ENCODE measurements at regions not wholly inside any gene's neighbourhood (a gene's known extent, or its start where the extent isn't known, plus 50 kb on each side); places are given as distances from the start of the nearest gene placed in this dataset.

DNA sequence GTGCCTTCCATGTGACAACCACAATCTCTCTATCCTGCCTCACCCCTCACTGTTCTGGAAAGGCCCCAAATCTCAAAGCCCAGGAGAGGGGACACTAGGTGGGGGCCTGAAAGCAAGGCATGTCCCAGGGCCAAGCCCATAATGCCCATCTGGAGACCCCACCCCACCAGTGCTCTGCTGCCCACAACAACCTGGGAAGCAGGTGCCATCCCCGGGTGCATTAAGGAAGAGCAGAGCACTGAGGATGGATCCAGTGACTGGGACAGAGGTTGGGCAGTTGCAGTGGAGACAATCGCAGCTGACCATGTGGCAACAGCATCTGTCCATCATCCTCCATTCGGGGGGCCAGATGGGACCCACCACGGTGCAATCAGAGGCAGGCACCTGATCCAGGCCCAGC is 106.2 kb upstream of the PRR20G start:
- no peak for DNase-seq

GRCh38 chr3:127393131-127393820 is 105.4 kb upstream of the PRR20G start:
- DNase-seq = no peak

DNA sequence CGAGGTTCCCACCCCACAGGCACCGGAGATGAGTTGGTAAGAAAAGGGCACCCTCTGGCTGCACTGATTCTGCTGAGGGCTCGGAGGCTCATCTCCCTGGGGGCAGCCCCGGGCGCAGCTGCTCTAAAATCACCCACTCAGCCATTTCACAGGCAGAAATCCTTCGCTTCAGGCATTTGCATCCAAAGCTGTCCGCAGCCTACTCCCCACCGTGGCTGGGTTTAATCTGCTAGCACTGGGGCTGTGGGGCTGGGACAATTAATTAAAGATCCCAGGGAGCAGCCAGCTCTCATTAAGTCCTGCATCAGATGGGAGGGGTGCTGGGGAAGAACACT is 104.3 kb upstream of the PRR20G start:
- no peak for DNase-seq

DNA sequence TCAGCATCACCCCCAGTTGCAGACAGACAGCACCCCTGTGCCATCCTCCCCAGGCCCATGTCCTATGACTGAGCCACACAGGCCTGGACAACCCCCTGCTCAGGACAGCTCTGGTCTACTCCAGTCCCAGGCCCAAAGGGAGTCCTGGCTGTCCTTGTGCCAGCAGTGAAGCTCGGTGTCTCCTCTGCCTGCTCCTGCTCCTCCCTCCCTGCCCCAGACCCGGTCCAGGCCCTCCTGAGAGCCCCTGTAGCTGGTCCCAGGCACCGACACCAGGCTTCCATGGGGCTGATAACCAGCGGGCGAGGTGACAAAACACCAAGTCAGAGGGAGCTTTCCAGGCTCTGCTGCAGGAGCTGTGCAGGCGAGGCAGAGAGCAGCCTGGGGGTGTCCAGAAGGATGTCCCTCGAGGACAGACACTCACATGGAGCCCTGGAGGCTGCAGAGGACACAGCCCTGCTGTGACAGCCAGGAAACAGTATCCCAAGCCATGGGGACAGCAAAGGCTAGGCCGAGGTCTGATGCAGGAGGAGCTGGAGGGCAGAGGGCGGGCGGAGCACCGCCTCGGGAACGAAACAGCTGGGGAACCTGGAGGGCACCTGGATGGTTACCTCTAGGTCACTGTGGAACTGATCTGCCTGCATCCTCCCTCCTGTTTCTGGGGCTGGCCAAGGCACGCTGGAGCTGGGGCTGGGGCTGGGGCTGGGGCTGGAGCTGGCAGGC is 103.8 kb upstream of the PRR20G start:
- no peak for DNase-seq

- DNase-seq = no peak
Measured at GRCh38 chr3:127390365-127391025, 102.6 kb upstream of the PRR20G start.

DNA sequence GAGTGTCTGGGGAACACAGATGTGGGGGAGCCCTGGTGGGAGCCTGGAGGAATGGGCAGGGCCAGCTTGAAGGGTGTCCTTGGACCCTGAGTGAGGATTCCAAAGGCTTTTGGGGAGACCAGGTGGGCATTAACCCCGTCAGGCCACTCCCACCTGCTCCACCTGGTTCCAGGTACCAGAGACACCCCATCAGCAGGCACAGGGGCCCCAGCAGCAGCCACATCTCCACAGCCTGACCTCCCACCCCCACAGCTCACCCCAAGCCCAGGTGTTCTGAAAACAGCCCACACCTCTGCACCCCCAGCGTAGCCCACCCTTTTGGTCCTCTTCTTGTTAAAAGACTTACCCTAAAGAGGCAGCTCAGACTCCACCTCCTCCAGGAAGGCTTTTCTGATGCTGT is 102.1 kb upstream of the PRR20G start:
- no peak for DNase-seq

- no peak for DNase-seq
Measured at GRCh38 chr3:127389420-127389819, 101.6 kb upstream of the PRR20G start.

DNA sequence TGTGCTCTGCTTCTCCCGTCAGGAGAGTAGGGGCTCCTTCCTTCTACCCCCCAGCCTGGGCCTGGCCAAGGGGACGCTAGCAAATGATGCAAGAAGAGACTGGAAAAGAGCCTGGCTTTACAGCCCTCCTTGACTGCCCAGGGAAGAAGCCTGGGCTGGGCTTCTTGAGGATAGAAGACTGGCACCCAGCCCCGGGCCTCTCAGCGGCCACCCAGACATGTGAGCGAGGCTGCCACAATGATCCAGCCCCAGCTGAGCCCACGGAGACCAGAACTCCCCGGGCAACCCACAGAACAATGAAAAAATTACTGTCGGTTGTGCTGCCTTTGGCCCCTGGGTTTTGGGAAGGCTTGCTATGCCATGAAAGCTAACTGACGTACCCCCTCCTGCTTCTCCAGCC is 100.6 kb upstream of the PRR20G start:
- DNase-seq = no peak

DNA sequence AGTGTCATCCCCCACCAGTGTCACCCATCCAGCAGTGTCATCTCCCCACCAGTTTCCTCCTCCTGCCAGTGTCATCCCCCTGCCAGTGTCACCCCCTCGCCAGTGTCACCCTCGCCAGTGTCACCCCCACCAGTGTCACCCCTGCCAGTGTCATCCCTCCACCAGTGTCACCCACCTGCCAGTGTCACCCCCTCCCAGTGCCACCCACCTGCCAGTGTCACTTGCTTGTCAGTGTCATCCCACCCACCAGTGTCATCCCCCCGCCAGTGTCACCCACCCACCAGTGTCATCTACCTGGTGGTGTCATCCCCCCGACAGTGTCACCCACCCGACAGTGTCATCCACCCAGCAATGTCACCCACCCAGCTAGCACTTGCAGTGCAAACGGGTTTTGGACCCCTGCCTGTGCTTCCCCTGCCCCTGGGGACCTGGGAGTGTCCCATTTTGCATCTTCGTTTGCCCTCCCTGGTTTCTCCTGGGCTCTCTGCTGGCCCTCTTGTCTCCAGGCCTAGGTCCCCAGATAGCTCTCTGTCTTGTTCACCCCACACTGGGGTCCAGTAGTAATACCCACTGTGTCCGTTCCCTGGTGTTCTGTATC is 99.8 kb upstream of the PRR20G start:
- no peak for DNase-seq

GRCh38 chr3:127387119-127387518 is 99.3 kb upstream of the PRR20G start:
- DNase-seq = no peak

DNA sequence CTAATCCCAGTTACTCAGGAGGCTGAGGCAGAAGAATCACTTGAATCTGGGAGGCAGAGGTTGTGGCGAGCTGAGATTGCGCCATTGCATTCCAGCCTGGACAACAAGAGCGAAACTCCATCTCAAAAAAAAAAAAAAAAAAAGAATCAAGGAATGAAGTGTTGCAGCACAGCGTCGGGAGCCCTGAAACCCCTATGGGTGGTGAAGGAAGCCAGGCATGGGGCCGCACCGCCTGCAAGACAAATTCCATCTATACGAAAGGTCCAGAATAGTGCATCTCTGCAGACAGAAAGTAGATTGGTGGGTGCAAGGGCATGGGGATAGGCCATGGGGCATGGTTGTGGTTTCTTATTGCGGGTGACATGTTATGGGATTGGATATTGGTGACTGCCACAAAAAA is 98.6 kb upstream of the PRR20G start:
- no peak for DNase-seq

DNA sequence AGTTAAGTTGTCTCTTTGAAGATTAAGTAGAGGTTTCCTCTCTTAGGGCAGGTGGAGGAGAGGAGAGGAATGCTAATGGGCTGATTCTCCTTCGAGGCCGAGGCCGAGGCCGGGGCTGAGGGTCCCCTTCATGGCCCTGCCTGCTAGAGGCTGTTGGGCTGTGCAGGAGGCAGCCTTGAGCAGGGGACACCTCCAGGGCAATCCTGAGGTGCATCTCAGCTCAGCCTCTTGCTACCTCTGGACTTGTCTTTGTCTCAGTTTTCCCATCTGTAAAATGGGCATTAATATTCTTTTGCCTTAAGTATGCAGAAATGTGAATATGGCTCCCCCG is 97.7 kb upstream of the PRR20G start:
- DNase-seq = no peak

DNA sequence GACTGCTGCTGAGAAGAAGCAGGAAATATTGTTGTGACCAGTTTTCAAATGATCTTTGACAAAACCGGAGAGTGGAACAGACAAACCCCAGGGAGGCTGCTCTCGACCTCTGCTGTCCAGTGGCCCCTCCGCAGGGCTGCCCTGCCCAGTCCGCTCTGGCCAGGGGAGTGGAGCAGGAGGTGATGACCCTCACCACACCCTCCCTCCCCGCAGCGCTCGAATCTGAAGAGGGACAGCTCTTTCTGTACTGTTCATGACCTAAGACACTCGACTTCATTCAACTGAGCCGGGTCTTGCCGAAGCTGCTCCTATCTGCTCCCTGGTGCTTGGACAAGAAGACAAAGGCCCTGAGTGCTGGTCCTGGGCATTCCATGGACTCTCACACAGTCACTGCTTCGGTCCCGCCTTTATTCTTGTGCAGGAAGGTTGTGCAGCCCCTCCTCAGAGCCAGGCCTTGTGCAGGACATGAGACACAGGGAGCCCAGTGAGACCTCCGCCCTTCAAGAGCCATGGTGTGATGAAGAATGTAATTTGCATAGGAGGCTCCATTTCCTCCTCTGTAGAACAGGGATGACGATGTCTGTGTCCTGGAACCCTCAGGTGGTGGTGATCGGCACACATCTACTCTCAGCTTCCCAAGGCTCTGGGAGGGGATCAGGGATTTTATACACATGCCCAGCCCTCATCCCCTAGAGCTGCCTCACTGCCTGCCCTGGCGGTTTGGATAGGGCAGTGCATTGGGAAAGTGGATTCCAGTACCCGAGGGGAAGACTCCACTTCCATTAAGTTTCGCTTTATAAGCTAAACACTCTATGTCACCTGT is 97.1 kb upstream of the PRR20G start:
- DNase-seq = no peak

DNA sequence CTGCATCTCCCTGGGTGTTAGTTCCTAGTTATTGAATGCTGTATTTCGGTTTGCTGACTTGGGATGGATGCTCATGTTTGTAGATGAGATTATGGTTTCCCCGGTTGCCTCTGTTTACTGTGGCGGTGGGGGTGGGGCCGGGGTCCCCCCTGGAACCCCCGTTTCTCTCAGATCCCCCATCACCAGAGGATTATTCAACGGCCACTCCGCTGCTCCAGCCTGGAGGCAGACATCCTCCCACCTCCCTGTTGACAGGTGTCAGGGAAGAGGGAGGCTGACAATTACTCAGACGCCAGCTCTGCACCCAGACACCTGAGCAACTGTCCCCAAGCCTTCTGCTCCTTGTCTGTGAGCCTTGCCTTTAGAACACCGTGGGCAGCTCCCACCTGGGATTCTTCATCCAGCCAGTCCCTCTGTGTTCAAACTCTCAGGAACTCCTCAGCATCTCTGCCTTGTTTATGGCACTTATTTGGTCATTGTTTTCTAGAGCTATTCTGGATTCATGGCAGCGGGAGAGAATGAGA is 95.9 kb upstream of the PRR20G start:
- no peak for DNase-seq

DNA sequence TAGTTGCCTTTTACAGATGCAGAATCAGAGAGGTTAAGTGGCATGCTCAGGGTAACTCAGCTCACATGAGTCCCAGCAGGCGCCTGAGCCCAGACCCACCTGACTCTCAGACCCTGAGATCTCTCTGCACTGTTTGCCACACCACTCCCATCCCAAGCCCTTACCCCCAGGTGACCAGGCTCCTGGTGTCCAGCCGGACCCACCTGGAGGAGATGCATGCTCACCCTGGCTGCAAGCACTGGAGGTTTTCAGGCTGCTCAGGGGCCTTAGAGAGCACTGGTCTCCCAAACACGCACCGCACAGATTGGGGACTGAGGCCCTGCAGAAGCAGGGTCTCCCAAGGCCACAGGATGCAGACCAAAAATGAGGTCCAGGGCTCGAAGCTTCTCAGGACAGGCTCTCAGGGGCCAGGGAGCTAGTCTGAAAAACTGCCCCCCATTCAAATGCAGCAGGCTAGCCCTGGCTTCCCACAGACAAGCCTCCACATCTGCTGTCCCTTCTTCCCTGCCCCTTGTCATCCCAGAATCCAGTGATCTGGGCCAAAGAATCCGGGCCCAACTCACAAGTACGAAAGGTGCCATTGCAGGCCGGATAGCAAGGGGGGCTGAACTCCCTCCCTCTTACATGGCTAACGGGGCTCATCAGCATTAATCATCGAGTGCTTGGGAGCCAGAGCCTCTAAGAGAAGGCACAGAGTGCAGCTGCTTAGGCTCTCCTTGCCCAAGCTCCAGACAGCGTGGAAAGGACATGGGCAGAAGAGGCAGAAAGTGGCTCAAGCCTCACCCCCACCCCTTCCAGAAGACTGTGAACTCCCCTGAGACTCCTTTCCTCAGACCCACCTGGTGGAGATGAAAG is 90.2 kb upstream of the PRR20G start:
- DNase-seq = no peak

GRCh38 chr3:127375151-127375930 is 87.5 kb upstream of the PRR20G start:
- DNase-seq = no peak

GRCh38 chr3:127374086-127375010 is 86.5 kb upstream of the PRR20G start:
- no peak for DNase-seq

DNA sequence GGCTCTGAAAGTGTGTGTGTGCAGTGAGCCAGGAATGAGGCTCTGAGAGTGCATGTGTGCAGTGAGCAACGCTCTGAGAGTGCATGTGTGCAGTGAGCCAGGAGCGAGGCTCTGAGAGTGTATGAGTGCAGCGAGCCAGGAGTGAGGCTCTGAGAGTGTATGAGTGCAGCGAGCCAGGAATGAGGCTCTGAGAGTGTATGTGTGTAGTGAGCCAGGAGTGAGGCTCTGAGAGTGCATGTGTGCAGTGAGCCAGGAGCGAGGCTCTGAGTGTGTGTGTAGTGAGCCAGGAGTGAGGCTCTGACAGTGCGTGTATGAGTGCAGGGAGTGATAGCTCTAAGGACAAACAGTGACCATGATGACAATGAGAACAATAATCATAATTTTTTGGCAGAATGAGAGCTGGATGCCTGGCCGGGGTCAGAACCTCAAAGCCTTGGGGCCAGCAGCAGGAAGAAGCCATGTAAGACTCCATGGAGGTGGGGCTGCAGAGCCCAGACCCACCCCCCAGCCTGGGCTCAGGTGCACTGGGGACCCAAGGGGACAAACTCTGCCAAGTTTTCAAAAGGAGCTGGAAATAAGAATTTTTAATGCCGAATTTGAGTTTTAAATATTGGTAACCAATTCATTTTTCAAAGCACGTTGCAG is 85.7 kb upstream of the PRR20G start:
- no peak for DNase-seq

DNA sequence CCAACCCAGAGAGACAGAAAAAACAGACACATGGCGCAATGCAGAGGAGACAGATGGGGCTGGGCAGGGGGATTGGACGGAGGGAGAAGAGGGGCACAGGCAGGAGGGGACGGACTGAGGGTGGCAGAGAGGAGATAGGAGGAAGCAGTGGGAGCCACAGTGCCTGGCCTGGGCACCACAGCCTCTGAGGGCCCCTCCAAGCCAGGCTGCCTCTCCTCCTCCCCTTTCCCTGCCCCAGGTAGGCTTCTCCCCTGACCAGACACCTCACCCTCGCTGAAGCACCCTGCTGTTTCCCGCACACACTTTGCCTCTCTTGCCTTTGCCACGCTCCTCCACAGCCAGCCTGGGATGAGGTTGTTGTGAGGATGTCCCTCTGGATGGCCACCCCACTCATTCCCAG is 84.0 kb upstream of the PRR20G start:
- no peak for DNase-seq

DNA sequence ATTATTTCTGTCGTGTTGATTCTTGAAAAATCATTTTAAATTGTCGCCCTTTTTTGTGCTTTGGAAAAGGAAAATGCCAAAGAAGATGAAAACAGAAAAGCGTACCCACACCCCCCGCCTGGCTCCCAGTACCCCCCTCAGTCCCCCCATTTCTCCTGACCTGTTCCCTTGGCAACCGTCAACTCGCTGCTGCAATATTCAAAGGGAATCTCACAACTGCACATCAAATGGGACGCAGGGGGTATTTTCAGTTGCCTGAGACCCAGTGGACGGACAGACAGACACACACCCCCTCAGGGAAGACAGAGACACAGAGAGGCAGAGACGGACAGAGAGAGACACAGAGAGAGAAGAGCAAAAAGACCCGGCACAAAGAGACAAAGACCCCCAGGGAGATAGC is 83.5 kb upstream of the PRR20G start:
- no peak for DNase-seq
